CD4-positive, alpha-beta T cell (primary cell): ENCODE measurements at regions not wholly inside any gene's neighbourhood (a gene's known extent, or its start where the extent isn't known, plus 50 kb on each side); places are given as distances from the start of the nearest gene placed in this dataset.

ENCODE experiments used
- ATAC-seq: fragments of 200-7000 bp; cut with Tn5 transposase; one replicate; pipeline ENCODE4 v1.10.0; 2022; ENCODE audit warnings: mild to moderate bottlenecking; ENCODE audit not compliant: poor library complexity
- CTCF ChIA-PET: fragments of 350-600 bp; sonication (Branson Sonifier 250); formaldehyde crosslinking; loops from one replicate; lab custom pipeline; 2021; ENCODE audit warnings: antibody characterized with exemption, inconsistent platforms; lab: Charles Lee
- POLR2A ChIA-PET: fragments of 350-600 bp; sonication (Branson Sonifier 250); formaldehyde crosslinking; loops from one replicate; lab custom pipeline; 2021; ENCODE audit warnings: antibody characterized with exemption, inconsistent platforms; lab: Charles Lee
- DNase-seq, 14 experiments: peaks; one replicate each; pipeline ENCODE4 v3.0.0-alpha.2; 2013 to 2020; ENCODE audit warnings: mixed read lengths in 2 of 14
- H3K27ac ChIP-seq, 2 donors: one replicate each; pipeline versions ENCODE4 v1.5.1 to v1.7.0; 2013; ENCODE audit warnings: low read length in 2 of 2, low read depth in 1 of 2, mild to moderate bottlenecking in 1 of 2
- H3K27me3 ChIP-seq, 2 experiments: 1 replicate in 1 of 2; 2 replicates in 1 of 2; pipeline versions ENCODE4 v1.6.1 to v1.7.0; 2013; ENCODE audit warnings: low read length in 2 of 2, control low read depth in 1 of 2, mild to moderate bottlenecking in 1 of 2, moderate library complexity in 1 of 2; ENCODE audit not compliant: insufficient read depth in 2 of 2, control insufficient read depth in 1 of 2
- H3K36me3 ChIP-seq: one replicate; pipeline ENCODE4 v1.6.1; 2013; ENCODE audit warnings: low read length, control low read depth; ENCODE audit not compliant: insufficient read depth
- H3K4me1 ChIP-seq: one replicate; pipeline ENCODE4 v1.6.1; 2013; ENCODE audit warnings: low read length, control low read depth; ENCODE audit not compliant: insufficient read depth
- H3K4me3 ChIP-seq: one replicate; pipeline ENCODE4 v1.5.1; 2013; ENCODE audit warnings: mild to moderate bottlenecking, low read length, moderate library complexity
- H3K9me3 ChIP-seq, 2 experiments: 1 replicate in 1 of 2; 2 replicates in 1 of 2; pipeline versions ENCODE4 v1.6.1 to v1.7.0; 2013; ENCODE audit warnings: low read length in 2 of 2, mild to moderate bottlenecking in 2 of 2, control low read depth in 1 of 2, moderate library complexity in 1 of 2; ENCODE audit not compliant: control insufficient read depth in 1 of 2, insufficient read depth in 1 of 2
- H3K27ac Mint-ChIP-seq: one replicate; pipeline ENCODE4 v1.8.0; 2020; ENCODE audit warnings: mixed read lengths
- H3K27me3 Mint-ChIP-seq: one replicate; pipeline ENCODE4 v1.8.0; 2021; ENCODE audit warnings: mixed read lengths
- H3K36me3 Mint-ChIP-seq: one replicate; pipeline ENCODE4 v1.8.0; 2021; ENCODE audit warnings: low read depth, mixed read lengths
- H3K4me1 Mint-ChIP-seq: one replicate; pipeline ENCODE4 v1.8.0; 2021; ENCODE audit warnings: low read depth, mixed read lengths
- H3K4me3 Mint-ChIP-seq: one replicate; pipeline ENCODE4 v1.8.0; 2020; ENCODE audit warnings: mild to moderate bottlenecking, mixed read lengths
- H3K9me3 Mint-ChIP-seq: one replicate; pipeline ENCODE4 v1.8.0; 2020; ENCODE audit warnings: mixed read lengths
- CTCF ChIP-seq: fragments of 200-600 bp; IDR thresholded peaks from one replicate; pipeline ENCODE4 v1.8.0; 2022; ENCODE audit warnings: antibody characterized with exemption, mild to moderate bottlenecking
- intact Hi-C, 2 experiments: fragments of 100-400 bp; cut with DNase I in 1 of 2; cut with micrococcal nuclease in 1 of 2; formaldehyde crosslinking; loops; one replicate each; pipeline versions ENCODE4 v1.15.1 to v1.9.0; 2023 to 2025; cut with DNase I, micrococcal nuclease

GRCh38 chr22:27388090-27388600 lies 413.4 kb downstream of the MN1 start:
- no peaks in the 10 kb centered on the region for H3K36me3 ChIP-seq
- Mint-ChIP-seq H3K9me3 (no peaks in the 10 kb centered on the region), H3K27ac (no peak overlapping the region), H3K27me3 (peaks cover 8% of the 10 kb centered on the region), H3K4me3 (no peak overlapping the region), H3K4me1 (no peaks in the 10 kb centered on the region), H3K36me3 (no peaks in the 10 kb centered on the region)
- H3K27me3 ChIP-seq, result no peaks in the 10 kb centered on the region
- no peak overlapping the region for H3K4me3 ChIP-seq
- ATAC-seq, result no peak
- POLR2A ChIA-PET, result no interaction called here
- DNase-seq, result no peak
- CTCF ChIA-PET, result no interaction called here
- H3K9me3 ChIP-seq, result no peaks in the 10 kb centered on the region
- intact Hi-C loops, result no loop called here
- no peak overlapping the region for H3K27ac ChIP-seq
- H3K4me1 ChIP-seq, result no peaks in the 10 kb centered on the region
- no peak for TF ChIP-seq CTCF

- DNase-seq, result no peak
- no peaks in the 10 kb centered on the region for H3K36me3 ChIP-seq
These were observed 411.9 kb downstream of the MN1 start for GRCh38 chr22:27389727-27390075.

GRCh38 chr22:27391092-27391770 lies 410.3 kb downstream of the MN1 start:
- Mint-ChIP-seq H3K27me3 (peaks cover 6% of the 10 kb centered on the region), H3K4me3 (no peak overlapping the region), H3K9me3 (no peaks in the 10 kb centered on the region), H3K4me1 (no peaks in the 10 kb centered on the region), H3K27ac (no peak overlapping the region), H3K36me3 (no peaks in the 10 kb centered on the region)
- CTCF ChIA-PET, result no interaction called here
- POLR2A ChIA-PET, result no interaction called here
- H3K27me3 ChIP-seq, result no peaks in the 10 kb centered on the region
- H3K4me1 ChIP-seq, result no peaks in the 10 kb centered on the region
- H3K9me3 ChIP-seq, result no peaks in the 10 kb centered on the region
- ATAC-seq, result no peak
- no peak overlapping the region for H3K4me3 ChIP-seq
- DNase-seq, result no peak
- TF ChIP-seq CTCF, result no peak
- intact Hi-C loops, result no loop called here
- H3K27ac ChIP-seq, result no peak overlapping the region
- no peaks in the 10 kb centered on the region for H3K36me3 ChIP-seq

More at GRCh38 chr22:27389727-27390075, 411.9 kb downstream of the MN1 start:
- Histone ChIP-seq H3K27me3 (no peaks in the 10 kb centered on the region), H3K27ac (no peak overlapping the region), H3K9me3 (no peaks in the 10 kb centered on the region), H3K4me1 (no peaks in the 10 kb centered on the region), H3K4me3 (no peak overlapping the region)
- no peak overlapping the region for H3K4me3 Mint-ChIP-seq
- no peak for TF ChIP-seq CTCF
- H3K9me3 Mint-ChIP-seq, result no peaks in the 10 kb centered on the region
- H3K27ac Mint-ChIP-seq, result no peak overlapping the region
- intact Hi-C loops, result no loop called here
- ChIA-PET POLR2A (no interaction called here), CTCF (no interaction called here)
- peaks cover 6% of the 10 kb centered on the region for H3K27me3 Mint-ChIP-seq
- H3K36me3 Mint-ChIP-seq, result no peaks in the 10 kb centered on the region
- no peaks in the 10 kb centered on the region for H3K4me1 Mint-ChIP-seq
- no peak for ATAC-seq
